Omental fat pad (tissue), 3 donors: ENCODE measurements at regions not wholly inside any gene's neighbourhood (a gene's known extent, or its start where the extent isn't known, plus 50 kb on each side); places are given as distances from the start of the nearest gene placed in this dataset.

Experiments
- ATAC-seq: fragments of 150-250 bp; one replicate; pipeline ENCODE4 v1.9.1; 2016; ENCODE audit warnings: mild to moderate bottlenecking, moderate library complexity; ENCODE audit not compliant: low FRiP score
- DNase-seq: peaks from one replicate; pipeline ENCODE4 v3.0.0-alpha.2; 2019; ENCODE audit warnings: low spot score
- TF ChIP-seq, protein P1 (sequence below), 3 donors: fragments of 450-650 bp; IDR thresholded peaks; one replicate each; pipeline ENCODE4 v1.5.1; 2016 to 2017; ENCODE audit warnings: antibody characterized with exemption in 3 of 3, mild to moderate bottlenecking in 3 of 3, moderate library complexity in 2 of 3

DNA sequence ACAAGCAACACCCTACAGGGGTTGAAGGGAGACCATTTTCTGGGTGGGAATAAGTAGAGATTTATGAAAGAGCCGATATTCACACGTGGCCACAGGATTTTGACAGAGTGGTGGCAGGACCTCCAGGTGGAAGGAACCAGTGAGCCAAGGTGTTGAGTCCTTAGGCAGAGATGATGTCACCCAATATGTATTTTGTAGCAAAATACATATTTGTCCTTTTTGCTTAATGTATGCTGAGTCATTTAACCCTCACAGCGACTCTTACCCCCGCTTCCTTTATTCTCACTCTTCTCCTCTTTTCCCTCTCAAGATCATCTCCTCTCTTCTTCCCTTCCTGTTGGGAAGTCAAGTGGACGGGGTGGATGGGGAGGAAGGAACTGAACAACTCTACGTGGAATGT, 215.7 kb upstream of the S1PR3 start:
- DNase-seq (no peak), ATAC-seq (no peak)
- TF ChIP-seq, protein P1, sequence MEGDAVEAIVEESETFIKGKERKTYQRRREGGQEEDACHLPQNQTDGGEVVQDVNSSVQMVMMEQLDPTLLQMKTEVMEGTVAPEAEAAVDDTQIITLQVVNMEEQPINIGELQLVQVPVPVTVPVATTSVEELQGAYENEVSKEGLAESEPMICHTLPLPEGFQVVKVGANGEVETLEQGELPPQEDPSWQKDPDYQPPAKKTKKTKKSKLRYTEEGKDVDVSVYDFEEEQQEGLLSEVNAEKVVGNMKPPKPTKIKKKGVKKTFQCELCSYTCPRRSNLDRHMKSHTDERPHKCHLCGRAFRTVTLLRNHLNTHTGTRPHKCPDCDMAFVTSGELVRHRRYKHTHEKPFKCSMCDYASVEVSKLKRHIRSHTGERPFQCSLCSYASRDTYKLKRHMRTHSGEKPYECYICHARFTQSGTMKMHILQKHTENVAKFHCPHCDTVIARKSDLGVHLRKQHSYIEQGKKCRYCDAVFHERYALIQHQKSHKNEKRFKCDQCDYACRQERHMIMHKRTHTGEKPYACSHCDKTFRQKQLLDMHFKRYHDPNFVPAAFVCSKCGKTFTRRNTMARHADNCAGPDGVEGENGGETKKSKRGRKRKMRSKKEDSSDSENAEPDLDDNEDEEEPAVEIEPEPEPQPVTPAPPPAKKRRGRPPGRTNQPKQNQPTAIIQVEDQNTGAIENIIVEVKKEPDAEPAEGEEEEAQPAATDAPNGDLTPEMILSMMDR (IDR thresholded peaks at IDR 0.05) = no peak

DNA sequence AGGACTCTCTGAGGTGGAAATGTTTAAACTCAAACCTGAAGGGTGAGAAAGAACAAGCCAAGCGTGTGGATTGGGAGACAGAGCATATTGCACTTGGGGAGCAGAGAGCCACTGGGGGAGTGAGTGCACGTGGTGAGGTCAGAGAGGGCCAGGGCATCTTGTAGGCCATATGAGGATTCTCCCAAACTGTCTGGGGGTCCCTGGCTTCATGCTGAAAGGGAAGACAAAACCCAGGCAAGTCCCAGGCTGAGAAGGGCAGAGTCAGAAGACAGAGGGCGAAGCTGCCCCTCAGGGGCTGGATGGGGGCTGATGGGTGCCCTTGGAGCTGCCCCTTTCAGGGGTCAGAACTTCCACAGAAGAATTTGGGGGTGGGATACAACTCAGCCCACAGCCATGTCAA, 215.3 kb upstream of the S1PR3 start:
- no peak for DNase-seq
- no peak for ATAC-seq
- TF ChIP-seq, protein P1 (IDR thresholded peaks at IDR 0.05) = no peak

DNA sequence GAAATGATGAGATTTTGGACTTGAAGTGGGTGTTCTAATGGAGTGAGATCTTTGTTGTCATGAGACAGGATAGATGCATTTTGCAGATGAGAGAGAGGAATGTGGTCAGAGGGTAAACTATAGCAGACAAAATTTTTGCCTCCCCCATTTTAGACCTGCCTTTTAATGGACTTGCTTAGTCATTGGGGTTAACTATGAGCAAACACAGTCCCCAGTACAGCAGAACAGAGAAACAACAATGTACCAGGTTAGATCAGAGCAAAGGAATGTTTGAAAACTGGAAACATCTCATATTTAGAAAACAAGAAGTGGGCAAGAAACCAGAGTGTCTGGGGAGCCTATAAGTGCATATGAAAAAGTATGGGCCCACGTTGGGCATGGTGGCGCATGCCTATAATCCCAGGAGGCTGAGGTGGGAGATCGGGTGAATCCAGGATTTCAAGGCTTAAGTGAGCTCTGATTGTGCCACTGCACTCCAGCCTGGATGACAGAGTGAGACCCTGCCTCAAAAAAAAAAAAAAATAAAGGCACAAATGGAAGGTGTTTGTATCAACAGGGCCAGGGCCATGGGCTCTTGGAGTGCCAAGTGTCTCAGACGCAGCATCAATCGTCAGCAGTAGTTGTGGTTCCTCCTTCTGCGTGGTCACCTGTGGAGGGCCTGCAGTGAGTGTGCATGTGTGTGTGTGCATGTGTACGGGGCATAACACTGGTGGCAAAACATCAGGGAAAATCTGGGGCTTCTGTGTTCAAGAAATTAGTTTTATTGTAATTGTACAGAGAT, 214.4 kb upstream of the S1PR3 start:
- ATAC-seq (peak; percentile 53), DNase-seq (no peak)
- TF ChIP-seq, protein P1 (IDR thresholded peaks at IDR 0.05) = no peak

DNA sequence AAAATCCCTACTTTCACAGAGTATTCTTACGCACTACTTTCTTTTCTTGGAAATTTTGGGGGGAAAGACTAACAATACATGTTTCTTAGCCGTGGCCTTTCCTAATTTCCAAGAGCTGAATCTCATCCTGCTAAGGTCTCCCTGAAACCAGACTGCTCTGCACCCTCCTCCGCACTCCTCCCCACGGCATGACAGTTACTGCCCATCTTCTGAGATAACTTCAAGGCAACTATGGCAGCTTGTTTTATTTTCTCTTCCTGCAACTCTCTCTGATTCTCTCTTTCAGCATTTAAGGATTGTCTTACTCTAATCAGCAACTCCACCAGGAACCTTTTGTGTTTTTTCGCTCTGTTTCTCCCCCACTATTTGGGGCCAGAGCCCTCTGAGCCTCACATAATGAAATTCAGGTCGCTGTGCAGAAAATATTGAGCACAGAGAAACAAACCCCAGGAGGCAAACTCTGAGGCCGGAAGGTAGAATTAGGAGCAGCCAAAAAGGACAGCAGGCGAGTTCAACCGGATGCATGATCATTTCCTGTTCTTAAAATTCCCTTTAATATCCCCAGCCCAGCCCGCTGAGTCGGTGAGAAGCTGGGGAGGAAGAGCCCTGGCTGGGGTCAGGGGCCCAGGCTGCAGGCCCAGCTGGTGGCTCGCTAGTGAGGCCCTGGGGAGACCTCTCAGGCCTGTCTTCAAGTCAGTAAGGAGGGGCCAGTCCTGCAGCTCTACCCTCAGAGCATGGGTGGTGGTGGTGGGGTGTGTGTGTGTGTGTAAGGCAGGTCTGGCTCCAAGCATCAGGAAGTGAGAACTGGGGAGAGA, 213.6 kb upstream of the S1PR3 start:
- no peak for ATAC-seq
- TF ChIP-seq, protein P1 (IDR thresholded peaks at IDR 0.05) = no peak
- no peak for DNase-seq

DNA sequence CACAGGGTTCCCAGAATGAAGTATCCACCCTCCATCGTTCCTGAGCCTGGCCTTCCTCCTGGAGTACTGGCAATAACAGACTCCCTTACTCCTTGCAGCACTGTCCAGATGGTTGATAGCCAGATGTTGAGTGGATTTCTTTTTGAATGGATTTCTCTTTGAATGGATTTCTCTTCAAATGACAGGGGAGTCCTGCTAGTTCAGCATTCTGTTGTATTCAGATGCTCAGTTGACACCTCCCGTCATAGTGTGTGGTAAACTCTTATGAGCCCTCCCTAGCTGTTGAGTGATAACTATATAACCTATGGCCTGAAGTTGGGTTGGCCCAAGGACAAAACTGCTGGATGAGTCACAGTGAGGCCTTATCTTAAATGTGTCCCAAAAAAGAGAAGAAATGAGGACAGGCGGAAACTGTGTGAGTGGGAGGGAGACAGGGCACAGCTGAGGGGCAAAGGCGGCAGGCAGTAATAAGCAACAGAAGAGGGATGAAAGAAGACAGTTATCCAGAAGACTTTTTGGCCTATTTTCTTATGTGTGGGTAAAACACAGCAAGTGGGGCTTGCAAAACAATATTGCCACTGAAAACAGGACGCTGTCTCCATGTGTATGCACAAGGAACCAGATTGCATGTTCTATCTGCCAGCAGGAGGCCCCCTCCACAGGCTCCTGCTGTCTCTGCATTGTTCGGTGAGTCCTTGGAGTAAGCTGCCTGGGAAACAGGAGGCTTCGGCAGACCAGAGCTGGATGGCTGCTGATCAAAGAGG, 209.5 kb upstream of the S1PR3 start:
- TF ChIP-seq, protein P1 (IDR thresholded peaks at IDR 0.05) = no peak
- ATAC-seq = peak; percentile 70
- DNase-seq = no peak

DNA sequence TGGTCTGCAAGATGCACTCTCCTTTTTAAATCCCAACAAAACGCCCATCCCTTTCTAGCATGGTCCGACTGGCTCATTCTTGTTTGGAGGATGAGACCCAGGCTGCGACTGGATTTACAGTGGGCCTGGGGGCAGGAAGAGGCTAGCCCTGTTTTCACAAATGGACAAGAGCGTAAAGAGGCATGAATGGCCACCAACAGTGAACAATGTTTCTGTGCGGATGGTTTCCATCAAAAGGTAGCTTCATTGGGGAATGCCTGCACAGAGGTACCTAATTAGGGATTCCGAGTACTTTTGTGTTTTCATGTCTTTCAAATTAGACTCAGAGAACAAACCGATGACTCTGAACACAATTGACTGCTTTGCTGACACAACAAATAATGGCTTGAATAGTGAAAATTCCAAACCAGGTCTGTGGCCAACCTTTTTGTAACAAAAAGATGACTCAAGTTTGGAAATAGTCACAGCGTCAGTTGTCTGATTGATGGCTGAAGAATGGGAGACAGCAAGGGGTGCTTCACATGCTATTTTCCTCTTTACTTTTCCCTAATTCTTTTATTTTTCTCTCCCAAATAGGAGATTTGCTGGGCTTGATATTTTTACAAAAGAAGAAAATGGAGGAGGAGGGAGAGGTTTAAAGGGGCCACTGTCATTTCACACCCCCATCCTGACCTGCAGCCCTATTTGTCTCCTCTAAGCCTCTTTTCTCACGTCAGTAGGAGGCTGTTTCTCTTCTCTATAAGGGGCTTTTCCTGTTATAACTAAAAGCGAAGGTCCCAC, 208.1 kb upstream of the S1PR3 start:
- ATAC-seq = no peak
- DNase-seq = no peak
- TF ChIP-seq, protein P1 (IDR thresholded peaks at IDR 0.05) = no peak
